H1 (cell line): ENCODE measurements at regions not wholly inside any gene's neighbourhood (a gene's known extent, or its start where the extent isn't known, plus 50 kb on each side); places are given as distances from the start of the nearest gene placed in this dataset.

Experiments used
- CTCF ChIA-PET: fragments of 300-600 bp; sonication (Branson Sonifier 250); formaldehyde crosslinking; loops from one replicate; lab custom pipeline; 2021; ENCODE audit not compliant: partially characterized antibody; lab: Charles Lee
- POLR2A ChIA-PET: fragments of 300-600 bp; sonication (Branson Sonifier 250); formaldehyde crosslinking; loops from one replicate; lab custom pipeline; 2021; ENCODE audit warnings: inconsistent platforms; ENCODE audit not compliant: partially characterized antibody; lab: Charles Lee
- DNase-seq, 2 experiments: peaks; one replicate each; pipeline versions ENCODE4 v3.0.0 to v3.0.0-alpha.2; 2010 to 2022; ENCODE audit warnings: low spot score in 2 of 2, low read depth in 1 of 2, mixed read lengths in 1 of 2
- FAIRE-seq: peaks from 2 replicates; lab custom pipeline; 2011; peaks lifted over from hg19 to GRCh38; lab: Jason Lieb, UNC
- H2AFZ ChIP-seq: 2 replicates; pipeline ENCODE4 v1.8.1; 2012; ENCODE audit warnings: low read length, inconsistent platforms
- H2AK5ac ChIP-seq: 2 replicates; pipeline ENCODE4 v1.6.1; 2013; ENCODE audit warnings: low read depth, low read length
- H2BK120ac ChIP-seq: replicated peaks from 2 replicates; pipeline ENCODE3; 2013; ENCODE audit warnings: low read depth, low read length, inconsistent platforms
- H2BK12ac ChIP-seq: 2 replicates; pipeline ENCODE4 v1.6.1; 2013; ENCODE audit warnings: low read depth, low read length
- H2BK15ac ChIP-seq: 2 replicates; pipeline ENCODE4 v1.6.1; 2013; ENCODE audit warnings: low read length
- H2BK20ac ChIP-seq: 2 replicates; pipeline ENCODE4 v1.6.1; 2013; ENCODE audit warnings: low read length
- H2BK5ac ChIP-seq: 2 replicates; pipeline ENCODE4 v1.6.1; 2013; ENCODE audit warnings: low read depth, low read length
- H3K14ac ChIP-seq: 2 replicates; pipeline ENCODE4 v1.6.1; 2013; ENCODE audit warnings: inconsistent platforms; ENCODE audit not compliant: insufficient read length
- H3K18ac ChIP-seq: 2 replicates; pipeline ENCODE4 v1.6.1; 2013; ENCODE audit warnings: low read length; ENCODE audit errors: extremely low read depth
- H3K23ac ChIP-seq: 2 replicates; pipeline ENCODE4 v1.6.1; 2013; ENCODE audit warnings: inconsistent platforms; ENCODE audit not compliant: insufficient read length
- H3K23me2 ChIP-seq: 2 replicates; pipeline ENCODE4 v1.6.1; 2013; ENCODE audit warnings: low read depth, low read length
- H3K27ac ChIP-seq: 2 replicates; pipeline ENCODE4 v1.6.1; 2011; ENCODE audit warnings: low read depth, low read length, inconsistent platforms
- H3K27me3 ChIP-seq, 4 experiments: replicated peaks in 1 of 4; 1 replicate in 1 of 4; 2 replicates in 3 of 4; pipeline versions ENCODE4 v1.6.1 to v1.8.1; 2011 to 2013; ENCODE audit warnings: low read length in 3 of 4, mild to moderate bottlenecking in 3 of 4, inconsistent platforms in 2 of 4, mixed read lengths in 2 of 4, moderate library complexity in 1 of 4; ENCODE audit not compliant: control insufficient read depth in 3 of 4, insufficient read depth in 3 of 4; ENCODE audit errors: extremely low read depth in 1 of 4
- H3K36me3 ChIP-seq, 4 experiments: 2 replicates each; pipeline versions ENCODE4 v1.6.1 to v1.8.1; 2011 to 2013; ENCODE audit warnings: mild to moderate bottlenecking in 4 of 4, low read length in 3 of 4, moderate library complexity in 2 of 4, control low read depth in 1 of 4, inconsistent platforms in 1 of 4; ENCODE audit not compliant: insufficient read depth in 4 of 4, control insufficient read depth in 2 of 4
- H3K4ac ChIP-seq: replicated peaks from 2 replicates; pipeline ENCODE3; 2013; ENCODE audit warnings: low read length, low read depth, mixed read lengths, inconsistent platforms; ENCODE audit not compliant: insufficient read length
- H3K4me1 ChIP-seq, 4 experiments: replicated peaks in 1 of 4; 1 replicate in 1 of 4; 2 replicates in 3 of 4; pipeline versions ENCODE4 v1.6.1 to v1.8.1; 2011 to 2013; ENCODE audit warnings: low read length in 3 of 4, inconsistent platforms in 2 of 4, mixed read lengths in 1 of 4; ENCODE audit not compliant: insufficient read depth in 4 of 4, control insufficient read depth in 3 of 4
- H3K4me2 ChIP-seq, 2 experiments: 2 replicates each; pipeline versions ENCODE4 v1.6.1 to v1.8.1; 2011 to 2013; ENCODE audit warnings: low read depth in 2 of 2, low read length in 2 of 2, control low read depth in 1 of 2, inconsistent platforms in 1 of 2, mild to moderate bottlenecking in 1 of 2; ENCODE audit not compliant: insufficient read depth in 1 of 2
- H3K4me3 ChIP-seq, 4 experiments: fragments of 200-600, 300-600 bp in 1 of 4; sonication (generic), shearing (Covaris generic), sonication (Bioruptor Twin) in 1 of 4; 2 replicates each; pipeline versions ENCODE4 v1.5.1 to v1.8.1; 2011 to 2016; ENCODE audit warnings: low read length in 4 of 4, low read depth in 3 of 4, control low read depth in 2 of 4, inconsistent platforms in 2 of 4, mild to moderate bottlenecking in 2 of 4, mixed read lengths in 1 of 4, moderate library complexity in 1 of 4; ENCODE audit not compliant: insufficient read depth in 2 of 4; ENCODE audit errors: extremely low read depth in 1 of 4
- H3K56ac ChIP-seq: replicated peaks from 2 replicates; pipeline ENCODE3; 2013; ENCODE audit warnings: low read depth, mild to moderate bottlenecking, mixed read lengths, low read length, inconsistent platforms; ENCODE audit not compliant: insufficient read length
- H3K79me1 ChIP-seq: 2 replicates; pipeline ENCODE4 v1.6.1; 2013; ENCODE audit warnings: low read depth, low read length, control low read depth
- H3K79me2 ChIP-seq, 2 experiments: 2 replicates each; pipeline versions ENCODE4 v1.6.1 to v1.8.1; 2012 to 2013; ENCODE audit warnings: low read length in 2 of 2, mild to moderate bottlenecking in 2 of 2, inconsistent platforms in 1 of 2; ENCODE audit not compliant: insufficient read depth in 2 of 2, control insufficient read depth in 1 of 2
- H3K9ac ChIP-seq, 4 experiments: replicated peaks in 1 of 4; 1 replicate in 1 of 4; 2 replicates in 3 of 4; pipeline versions ENCODE4 v1.6.1 to v1.8.1; 2011 to 2013; ENCODE audit warnings: low read depth in 3 of 4, low read length in 3 of 4, control low read depth in 2 of 4, mild to moderate bottlenecking in 2 of 4, moderate library complexity in 2 of 4, inconsistent platforms in 1 of 4; ENCODE audit errors: extremely low read depth in 1 of 4
- H3K9me3 ChIP-seq, 2 experiments: 2 replicates each; pipeline versions ENCODE4 v1.6.1 to v1.8.1; 2012 to 2013; ENCODE audit warnings: mild to moderate bottlenecking in 2 of 2, moderate library complexity in 2 of 2, control low read depth in 1 of 2, inconsistent platforms in 1 of 2, low read depth in 1 of 2, low read length in 1 of 2, mixed read lengths in 1 of 2; ENCODE audit not compliant: insufficient read depth in 2 of 2
- H4K20me1 ChIP-seq, 2 experiments: replicated peaks in 1 of 2; 2 replicates each; pipeline versions ENCODE3 to v1.8.1; 2011 to 2013; ENCODE audit warnings: inconsistent platforms in 2 of 2, low read length in 2 of 2, mild to moderate bottlenecking in 1 of 2; ENCODE audit not compliant: insufficient read depth in 2 of 2, control insufficient read depth in 1 of 2
- H4K5ac ChIP-seq: 2 replicates; pipeline ENCODE4 v1.6.1; 2013; ENCODE audit warnings: low read length, low read depth, mixed read lengths, inconsistent platforms; ENCODE audit not compliant: insufficient read length
- H4K8ac ChIP-seq: 2 replicates; pipeline ENCODE4 v1.8.0; 2013; ENCODE audit warnings: mild to moderate bottlenecking, moderate library complexity, low read length, inconsistent platforms; ENCODE audit not compliant: insufficient read depth; ENCODE audit errors: extremely low read depth
- H4K91ac ChIP-seq: replicated peaks from 2 replicates; pipeline ENCODE3; 2013; ENCODE audit warnings: low read length, mixed read lengths, inconsistent platforms; ENCODE audit not compliant: insufficient read length
- CHD2 ChIP-seq: IDR thresholded peaks from 2 replicates; pipeline ENCODE4 v1.6.1; 2012; ENCODE audit warnings: low read length, improper control_type of control experiment
- CREB1 ChIP-seq: IDR thresholded peaks from 2 replicates; pipeline ENCODE4 v1.6.1; 2012; ENCODE audit warnings: inconsistent platforms
- CTBP2 ChIP-seq: IDR thresholded peaks from 2 replicates; pipeline ENCODE4 v1.7.0; 2011; ENCODE audit warnings: borderline replicate concordance, mild to moderate bottlenecking, moderate library complexity, mixed read lengths, low read length; ENCODE audit not compliant: insufficient read depth, insufficient read length
- E2F6 ChIP-seq: IDR thresholded peaks from 2 replicates; pipeline ENCODE4 v1.6.1; 2012; ENCODE audit warnings: inconsistent platforms
- JUN ChIP-seq: IDR thresholded peaks from 2 replicates; pipeline ENCODE4 v1.6.1; 2011; ENCODE audit warnings: low read depth, mild to moderate bottlenecking, improper control_type of control experiment, low read length
- MAFK ChIP-seq: IDR thresholded peaks from 2 replicates; pipeline ENCODE4 v1.6.1; 2012; ENCODE audit warnings: low read depth, mild to moderate bottlenecking, improper control_type of control experiment, low read length
- MAX ChIP-seq: IDR thresholded peaks from 2 replicates; pipeline ENCODE4 v1.6.1; 2012; ENCODE audit warnings: inconsistent platforms
- NRF1 ChIP-seq: IDR thresholded peaks from 2 replicates; pipeline ENCODE4 v1.6.1; 2011; ENCODE audit warnings: mild to moderate bottlenecking, low read depth, low read length, improper control_type of control experiment
- POU5F1 ChIP-seq: IDR thresholded peaks from 2 replicates; pipeline ENCODE4 v1.6.1; 2011; ENCODE audit warnings: low read depth, mild to moderate bottlenecking, low read length, moderate library complexity
- SP1 ChIP-seq: IDR thresholded peaks from 2 replicates; pipeline ENCODE4 v1.6.1; 2011; ENCODE audit warnings: low read depth, low read length
- SUZ12 ChIP-seq: fragments of 200-600 bp; sonication (generic); IDR thresholded peaks from 2 replicates; pipeline ENCODE4 v1.6.1; 2012; ENCODE audit warnings: mild to moderate bottlenecking, inconsistent platforms, low read length, moderate library complexity, mixed read lengths
- YY1 ChIP-seq: IDR thresholded peaks from 2 replicates; pipeline ENCODE4 v1.6.1; 2011; ENCODE audit warnings: low read depth, mild to moderate bottlenecking, low read length
- WGBS, 2 experiments: shearing (Covaris generic) in 1 of 2; methylation state at CpG; one replicate each; pipeline versions ENCODE4 v1.1.6 to v1.1.7; 2013 to 2015; ENCODE audit warnings: low lambda C conversion rate in 2 of 2, mixed read lengths in 2 of 2, inconsistent platforms in 1 of 2, low coverage in 1 of 2, missing lambda C conversion rate in 1 of 2; ENCODE audit not compliant: insufficient replicate concordance in 2 of 2, insufficient coverage in 1 of 2, insufficient read length in 1 of 2; ENCODE audit errors: extremely low coverage in 1 of 2, missing lambda C conversion rate in 1 of 2; 5-methylcytosine and 5-hydroxymethylcytosine counted together

DNA sequence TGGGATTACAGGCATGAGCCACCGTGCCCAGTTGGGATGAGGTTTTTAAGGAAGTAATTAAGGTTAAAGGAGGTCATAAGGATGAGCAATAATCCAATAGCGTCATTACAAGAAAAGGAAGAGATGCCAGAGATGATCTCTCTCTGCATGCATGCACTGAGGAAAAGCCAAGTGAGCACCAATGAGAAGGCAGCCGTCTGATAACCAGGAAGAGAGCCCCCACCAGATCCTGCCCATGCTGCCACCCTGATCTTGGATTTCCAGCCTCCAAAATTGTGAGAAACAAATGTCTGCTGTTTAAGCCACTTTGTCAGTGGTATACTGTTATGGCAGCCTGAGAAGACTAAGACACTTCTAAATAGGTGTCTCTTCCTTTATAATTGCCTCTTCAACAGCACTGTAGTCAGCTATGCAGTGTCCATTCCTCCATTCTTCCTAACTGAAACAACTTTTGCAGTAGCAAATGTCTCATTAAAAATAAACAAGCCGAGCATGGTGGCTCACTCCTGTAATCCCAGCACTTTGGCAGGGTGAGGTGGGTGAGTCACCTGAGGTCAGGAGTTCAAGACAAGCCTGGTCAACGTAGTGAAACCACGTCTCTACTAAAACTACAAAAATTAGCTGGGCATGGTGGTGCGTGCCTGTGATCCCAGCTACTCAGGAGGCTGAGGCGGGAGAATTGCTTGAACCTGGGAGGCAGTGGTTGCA is 216.2 kb upstream of the RUNX1 start:
- H3K4me3 ChIP-seq: no peak overlapping the region
- no peak overlapping the region for H2BK5ac ChIP-seq
- H4K91ac ChIP-seq: no peak overlapping the region
- H3K27me3 ChIP-seq: no peaks in the 10 kb centered on the region
- H3K79me1 ChIP-seq: no peaks in the 10 kb centered on the region
- H3K4me2 ChIP-seq: no peak overlapping the region
- no peaks in the 10 kb centered on the region for H4K20me1 ChIP-seq
- no peaks in the 10 kb centered on the region; a peak in 1 of 4 replicates for H3K9me3 ChIP-seq
- no peak overlapping the region for H3K23ac ChIP-seq
- DNase-seq: no peak
- no peaks in the 10 kb centered on the region; the same call in 1 of the 2 replicates for H3K23me2 ChIP-seq
- TF ChIP-seq MAFK: no peak
- no peak for TF ChIP-seq SUZ12
- TF ChIP-seq CHD2: no peak
- no peak for TF ChIP-seq E2F6
- no peak for TF ChIP-seq CTBP2
- TF ChIP-seq JUN: no peak
- TF ChIP-seq YY1: no peak
- no peak for TF ChIP-seq MAX
- TF ChIP-seq POU5F1: no peak
- no peak for TF ChIP-seq SP1
- TF ChIP-seq CREB1: no peak
- no peak for TF ChIP-seq NRF1
- TF ChIP-seq, all 59 proteins: peak for 0
- Histone ChIP-seq H3K4me1 (no peaks in the 10 kb centered on the region), H3K56ac (no peak overlapping the region), H2AK5ac (no peak overlapping the region), H4K5ac (no peak overlapping the region), H2BK15ac (no peak overlapping the region), H2BK20ac (no peak overlapping the region), H2BK12ac (no peak overlapping the region), H3K79me2 (no peaks in the 10 kb centered on the region), H3K9ac (no peak overlapping the region), H3K4ac (no peak overlapping the region), H2BK120ac (no peak overlapping the region), H3K18ac (no peak overlapping the region), H4K8ac (no peak overlapping the region), H3K36me3 (no peaks in the 10 kb centered on the region), H3K27ac (no peak overlapping the region), H3K14ac (no peak overlapping the region), H2AFZ (no peak overlapping the region)
- ChIA-PET CTCF (no interaction called here), POLR2A (no interaction called here)
- FAIRE-seq: no peak
- WGBS, 2 experiments: 95% methylated on average over 8 of the region's 8 CpGs; no CpG with 5 or more reads in 1 of the 2 experiments
